ENCODE measurements at regions not wholly inside any gene's neighbourhood (a gene's known extent, or its start where the extent isn't known, plus 50 kb on each side); places are given as distances from the start of the nearest gene placed in this dataset.

DNA sequence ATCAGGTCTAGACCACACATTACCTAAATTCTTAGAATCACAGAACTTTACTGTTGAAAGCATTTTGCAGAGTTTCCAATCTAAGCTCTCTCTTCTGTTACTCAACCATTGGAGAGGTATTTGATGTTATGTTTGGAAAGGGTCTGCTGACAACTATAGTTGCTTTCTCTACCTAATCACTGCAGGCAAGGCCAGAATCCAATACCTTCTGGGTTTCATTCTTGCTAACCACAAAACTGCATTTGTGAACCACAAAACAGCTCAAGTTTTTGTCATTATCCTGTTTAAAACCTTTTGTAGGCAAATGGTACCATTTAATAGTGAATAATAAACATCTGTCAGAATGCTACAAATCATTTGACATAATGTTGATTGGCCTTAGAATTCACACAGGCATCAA lies 380.1 kb downstream of the GASK1B start:
- TF ChIP-seq POLR2A (IDR thresholded peaks at IDR 0.05) (no peak), POLR2AphosphoS5 (IDR thresholded peaks at IDR 0.05) (no peak), CTCF (IDR thresholded peaks at IDR 0.05 in 8 of 11, conservative IDR thresholded peaks at IDR 0.05 in 3 of 11) (no peak)
- no peaks in the 10 kb centered on the region for H3K4me1 ChIP-seq
- DNase-seq = no peak
- H3K27me3 ChIP-seq (replicated peaks in 1 of 7) = no peaks in the 10 kb centered on the region
- H3K27ac ChIP-seq = no peak overlapping the region
- intact Hi-C loops (cut with DNase I; ENCODE audit: low total_unique reads) = no loop called here
- H3K4me3 ChIP-seq = no peak overlapping the region
- H3K9me3 ChIP-seq = peaks cover 0 to 3% (median 0%) of the 10 kb centered on the region in 8 donors
- no peaks in the 10 kb centered on the region for H3K36me3 ChIP-seq

DNA sequence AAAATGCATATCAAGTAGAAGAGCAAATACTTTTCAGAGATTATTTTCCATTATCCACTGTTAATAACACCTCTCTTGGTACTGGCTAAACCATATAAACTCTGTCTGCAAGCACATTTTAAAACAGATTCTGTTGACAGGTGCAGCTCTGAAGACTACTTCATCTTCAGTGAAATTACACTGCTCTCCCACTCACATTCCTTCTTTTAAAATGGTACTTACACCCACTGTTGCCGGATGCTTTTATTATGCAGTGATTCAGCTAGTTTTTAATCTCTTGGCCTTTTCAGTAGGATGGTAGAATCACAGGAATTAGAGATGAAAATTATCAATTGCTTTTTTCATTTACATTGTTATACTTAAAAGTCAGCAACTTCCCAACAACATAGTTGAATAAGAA lies 381.6 kb downstream of the GASK1B start:
- intact Hi-C loops (cut with DNase I; ENCODE audit: low total_unique reads) = no loop called here
- WGBS, 5 donors = 71 to 86% (median 81%) methylated on average over 1 of the region's 1 CpG
- H3K36me3 ChIP-seq = no peaks in the 10 kb centered on the region
- H3K27me3 ChIP-seq (replicated peaks in 1 of 7) = no peaks in the 10 kb centered on the region
- H3K4me1 ChIP-seq = no peaks in the 10 kb centered on the region
- TF ChIP-seq POLR2A (IDR thresholded peaks at IDR 0.05) (no peak), POLR2AphosphoS5 (IDR thresholded peaks at IDR 0.05) (no peak), CTCF (IDR thresholded peaks at IDR 0.05 in 8 of 11, conservative IDR thresholded peaks at IDR 0.05 in 3 of 11) (no peak)
- no peaks in the 10 kb centered on the region for H3K9me3 ChIP-seq
- no peak overlapping the region for H3K27ac ChIP-seq
- no peak overlapping the region for H3K4me3 ChIP-seq
- DNase-seq = no peak

DNA sequence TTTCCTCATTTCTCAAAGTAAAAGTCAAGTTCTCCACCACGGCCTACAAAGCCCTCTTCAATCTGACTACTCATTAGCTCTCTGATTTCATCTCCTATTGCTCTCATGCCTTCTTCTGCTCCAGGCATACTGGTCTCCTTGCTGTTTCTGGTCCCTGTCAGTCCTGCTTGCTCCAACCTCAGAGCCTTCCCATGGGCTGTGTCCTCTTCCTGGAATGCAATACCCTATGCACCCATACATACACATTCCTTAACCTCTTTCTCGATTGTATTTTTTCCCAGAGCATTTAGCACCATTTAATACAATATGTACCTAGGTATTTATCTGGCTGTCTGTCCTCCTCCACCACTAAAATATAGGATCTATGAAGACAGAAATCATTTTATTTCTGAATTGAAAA lies 385.2 kb downstream of the GASK1B start:
- no peaks in the 10 kb centered on the region for H3K27me3 ChIP-seq (replicated peaks in 1 of 7)
- H3K36me3 ChIP-seq = no peaks in the 10 kb centered on the region
- intact Hi-C loops (cut with DNase I; ENCODE audit: low total_unique reads) = no loop called here
- no peak overlapping the region for H3K27ac ChIP-seq
- no peaks in the 10 kb centered on the region for H3K9me3 ChIP-seq
- no peaks in the 10 kb centered on the region for H3K4me1 ChIP-seq
- TF ChIP-seq POLR2AphosphoS5 (IDR thresholded peaks at IDR 0.05) (no peak), POLR2A (IDR thresholded peaks at IDR 0.05) (no peak), CTCF (IDR thresholded peaks at IDR 0.05 in 8 of 11, conservative IDR thresholded peaks at IDR 0.05 in 3 of 11) (no peak)
- H3K4me3 ChIP-seq = no peak overlapping the region
- WGBS, 5 donors = 73 to 90% (median 79%) methylated on average over 2 of the region's 2 CpGs
- DNase-seq = no peak

DNA sequence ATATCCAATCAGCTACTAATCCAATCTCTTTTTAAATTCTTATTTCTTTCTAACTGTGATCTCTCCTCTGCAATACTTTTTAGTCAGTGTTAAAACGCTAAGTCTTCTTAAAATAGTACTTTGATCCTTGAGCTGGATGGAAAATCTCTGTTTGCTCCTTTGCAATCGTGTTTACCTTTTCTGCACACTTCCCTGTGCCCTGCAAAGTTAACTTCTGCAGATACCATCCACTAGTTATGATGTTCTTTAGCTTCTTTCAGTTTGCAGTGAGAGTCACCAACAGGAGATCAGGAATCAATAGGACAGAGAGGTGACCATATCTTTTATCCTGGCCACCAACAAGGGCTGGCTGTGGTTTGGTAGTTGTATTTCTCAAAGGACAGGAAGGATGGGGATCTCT lies 391.5 kb downstream of the GASK1B start:
- no peak overlapping the region for H3K4me3 ChIP-seq
- H3K36me3 ChIP-seq = no peaks in the 10 kb centered on the region
- TF ChIP-seq POLR2A (IDR thresholded peaks at IDR 0.05) (no peak), POLR2AphosphoS5 (IDR thresholded peaks at IDR 0.05) (no peak), CTCF (IDR thresholded peaks at IDR 0.05 in 8 of 11, conservative IDR thresholded peaks at IDR 0.05 in 3 of 11) (no peak)
- H3K4me1 ChIP-seq = no peaks in the 10 kb centered on the region
- DNase-seq = no peak
- peaks cover 0 to 12% (median 3%) of the 10 kb centered on the region in 8 donors for H3K9me3 ChIP-seq
- H3K27me3 ChIP-seq (replicated peaks in 1 of 7) = no peaks in the 10 kb centered on the region
- no peak overlapping the region for H3K27ac ChIP-seq
- intact Hi-C loops (cut with DNase I; ENCODE audit: low total_unique reads) = no loop called here
- WGBS, 5 donors = 68 to 85% (median 71%) methylated on average over 2 of the region's 2 CpGs

Data from spleen (tissue), 11 donors.